ENCODE measurements at regions not wholly inside any gene's neighbourhood (a gene's known extent, or its start where the extent isn't known, plus 50 kb on each side); places are given as distances from the start of the nearest gene placed in this dataset.
"Not testable (repeated sequence)": the region's sequence is repeated elsewhere in the genome, so short reads cannot be mapped to it uniquely, and the experiment has no call there.

DNA sequence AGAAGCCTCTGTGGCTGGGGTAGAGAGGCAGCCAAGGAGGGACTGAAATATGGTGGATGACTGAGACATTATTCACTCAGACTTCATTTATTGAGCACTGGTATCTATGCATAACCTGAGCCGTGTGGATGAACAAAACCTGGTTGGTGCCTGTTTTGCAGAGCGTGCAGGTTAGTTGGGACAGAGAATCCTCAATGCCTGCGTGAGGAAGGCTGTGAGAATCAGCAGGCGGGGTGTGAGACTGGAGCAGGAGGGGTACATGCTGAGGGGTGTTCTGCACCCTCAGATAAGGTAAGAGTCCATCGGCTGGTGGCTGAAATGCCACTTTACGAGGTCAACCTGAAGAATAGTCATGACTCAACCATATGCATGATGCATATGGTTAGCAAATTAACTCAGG lies 271.6 kb downstream of the MED10 start:
- DNase-seq = no peak

GRCh38 chr5:6105320-6105719 lies 273.0 kb downstream of the MED10 start:
- no peak for DNase-seq

DNA sequence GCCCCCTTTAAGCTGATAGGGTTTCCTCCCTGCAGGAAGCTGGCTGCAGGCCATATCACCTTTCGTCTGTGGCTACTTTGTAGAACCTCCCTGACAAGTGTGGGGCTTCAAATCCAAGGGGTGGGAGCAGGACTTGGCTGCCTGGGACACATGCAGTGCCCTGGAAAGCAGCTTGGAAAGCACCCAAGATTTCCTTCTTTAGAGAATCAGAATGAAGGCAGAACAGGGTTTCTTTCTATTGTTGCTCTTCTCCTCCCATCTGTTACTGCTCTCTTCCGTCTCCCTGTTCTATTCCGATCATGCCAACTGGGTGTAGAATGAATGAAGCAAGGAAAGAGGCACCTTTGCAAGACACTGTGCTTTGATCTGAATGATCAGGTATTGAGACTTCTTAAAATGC lies 282.2 kb downstream of the MED10 start:
- no peak for DNase-seq

DNA sequence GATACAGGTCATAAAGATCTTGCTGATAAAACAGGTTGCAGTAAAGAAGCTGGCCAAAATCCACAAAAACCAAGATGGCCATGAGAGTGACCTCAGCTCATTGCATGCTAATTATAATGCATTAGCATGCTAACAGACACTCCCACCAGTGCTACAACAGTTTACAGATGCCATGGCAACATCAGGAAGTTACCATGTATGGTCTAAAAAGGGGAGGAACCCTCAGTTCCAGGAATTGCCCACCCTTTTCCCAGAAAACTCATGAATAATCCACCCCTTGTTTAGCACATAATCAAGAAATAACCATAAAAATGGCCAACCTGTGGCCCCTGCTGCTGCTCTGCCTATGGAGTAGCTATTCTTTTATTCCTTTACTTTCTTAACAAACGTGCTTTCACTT lies 284.2 kb downstream of the MED10 start:
- DNase-seq = not testable (repeated sequence)

- no peak for DNase-seq
These were observed 287.5 kb downstream of the MED10 start for GRCh38 chr5:6090838-6091237.

DNA sequence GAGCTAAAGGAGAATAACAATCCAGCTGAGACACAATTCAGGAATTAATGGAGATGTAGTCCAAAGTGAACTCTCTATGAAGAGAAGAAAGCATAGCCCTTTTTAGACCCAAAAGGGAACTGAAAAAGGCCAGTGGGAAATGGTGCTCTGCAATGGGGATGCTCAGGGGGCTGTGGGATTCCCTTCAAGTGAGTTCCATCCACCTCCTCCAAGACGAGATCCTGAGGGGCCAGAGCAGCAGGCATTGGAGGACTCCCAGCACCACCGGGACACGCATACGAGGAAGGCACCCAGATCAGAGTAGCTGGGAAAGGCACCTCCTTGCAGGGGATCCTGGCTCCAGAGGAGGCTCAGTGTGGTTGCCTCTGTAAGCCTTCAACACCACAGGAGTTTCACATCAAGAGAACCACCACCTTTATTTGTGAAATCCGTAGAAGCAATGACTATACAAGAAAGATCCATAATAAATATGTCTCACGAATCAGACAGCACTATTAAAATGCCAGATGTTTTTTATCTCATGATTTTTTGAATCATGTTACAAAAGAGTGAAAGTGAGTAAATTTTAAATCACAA lies 288.2 kb downstream of the MED10 start:
- DNase-seq = no peak

GRCh38 chr5:6088706-6089105 lies 289.6 kb downstream of the MED10 start:
- no peak for DNase-seq

GRCh38 chr5:6087576-6087975 lies 290.8 kb downstream of the MED10 start:
- DNase-seq = no peak

GRCh38 chr5:6086871-6087270 lies 291.5 kb downstream of the MED10 start:
- no peak for DNase-seq

DNA sequence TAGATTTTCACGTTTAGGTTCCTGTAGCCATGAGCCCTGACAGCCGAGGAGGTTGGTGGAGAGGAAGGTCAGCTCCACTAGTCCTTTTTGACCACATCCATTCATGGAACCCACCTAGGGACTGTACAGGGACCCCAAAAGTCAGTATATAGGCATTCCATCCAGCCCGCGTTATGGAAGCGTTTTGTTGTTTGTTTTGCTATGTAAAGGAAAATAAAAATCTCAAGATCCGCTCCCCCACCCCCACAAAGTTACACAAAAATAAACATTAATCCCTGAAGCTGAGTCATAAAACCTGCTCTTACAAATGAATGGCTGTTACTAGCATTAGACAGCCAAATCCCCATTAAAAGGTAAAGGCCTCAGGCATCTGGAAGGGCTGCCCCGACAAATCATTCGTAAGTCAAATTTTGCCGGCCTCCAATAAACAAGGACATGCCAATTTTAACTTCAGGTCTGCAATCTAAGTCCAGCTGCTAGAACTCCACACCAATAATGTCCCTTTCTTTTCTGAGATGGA lies 292.9 kb downstream of the MED10 start:
- no peak for DNase-seq

- no peak for DNase-seq
These were observed 293.5 kb downstream of the MED10 start for GRCh38 chr5:6084836-6085235.

DNA sequence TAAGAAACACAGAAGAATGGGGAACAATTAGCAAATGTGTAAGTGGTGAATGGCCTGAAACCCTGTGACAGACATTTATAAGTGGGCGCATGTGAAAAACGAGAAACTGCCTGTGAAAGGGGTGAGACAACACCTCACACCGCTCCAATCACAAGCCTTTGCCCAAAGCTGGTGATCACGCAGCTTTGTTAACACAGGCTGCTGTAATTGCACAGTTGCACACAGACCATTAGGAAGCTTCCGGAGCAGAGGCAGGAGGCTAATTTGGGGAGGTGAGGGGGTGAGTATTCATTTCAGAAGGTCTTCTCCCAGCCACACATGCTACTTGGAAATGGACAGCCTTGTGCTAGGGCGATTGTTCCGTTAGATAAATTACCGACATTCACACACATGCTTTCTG lies 294.0 kb downstream of the MED10 start:
- no peak for DNase-seq

GRCh38 chr5:6083311-6083978 lies 294.9 kb downstream of the MED10 start:
- no peak for DNase-seq

DNA sequence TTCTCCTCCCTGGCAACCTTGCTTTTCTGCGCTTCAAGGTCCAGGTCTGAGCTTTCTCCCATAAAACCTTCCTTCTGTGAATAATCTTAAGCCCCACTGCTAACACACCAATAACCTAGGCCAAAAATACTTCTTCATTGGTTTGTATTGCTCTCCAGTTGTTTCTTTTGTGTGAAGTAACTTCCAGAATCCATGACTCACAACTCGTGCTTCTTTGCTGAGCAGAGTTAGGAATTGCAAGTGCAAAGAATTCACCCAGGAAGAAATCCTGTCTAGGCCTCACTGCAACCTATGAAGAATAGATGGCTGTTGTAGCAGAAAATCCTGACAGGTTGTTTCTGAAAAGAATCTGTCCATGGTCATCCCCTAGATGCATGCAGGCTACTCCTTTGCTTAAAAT lies 295.7 kb downstream of the MED10 start:
- no peak for DNase-seq

DNA sequence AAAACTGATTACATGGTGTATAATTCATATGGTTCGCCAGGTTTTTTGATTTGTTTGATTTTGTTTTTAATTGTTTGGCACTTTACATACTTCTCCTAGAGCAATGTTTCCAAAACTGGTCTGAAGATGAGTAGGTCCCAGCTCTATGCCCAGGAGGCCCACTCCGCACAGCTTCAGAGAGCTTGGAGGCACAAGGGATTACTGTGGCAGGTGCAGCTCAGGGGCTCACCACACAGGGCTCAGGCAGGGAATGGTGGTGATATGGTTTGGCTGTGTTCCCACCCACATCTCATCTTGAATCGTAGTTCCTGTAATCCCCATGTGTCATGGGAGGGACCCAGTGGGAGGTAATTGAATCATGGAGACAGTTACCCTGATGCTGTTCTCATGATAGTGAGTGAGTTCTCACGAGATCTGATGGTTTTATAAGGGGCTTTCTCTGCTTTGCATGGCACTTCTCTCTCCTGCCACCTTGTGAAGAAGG lies 296.6 kb downstream of the MED10 start:
- DNase-seq = no peak

- DNase-seq = no peak
These were observed 297.2 kb downstream of the MED10 start for GRCh38 chr5:6080930-6081726.

GRCh38 chr5:6080436-6080835 lies 297.9 kb downstream of the MED10 start:
- DNase-seq = no peak

- no peak for DNase-seq
These were observed 299.5 kb downstream of the MED10 start for GRCh38 chr5:6078881-6079280.

- DNase-seq = no peak
These were observed 301.8 kb downstream of the MED10 start for GRCh38 chr5:6076341-6077239.

DNA sequence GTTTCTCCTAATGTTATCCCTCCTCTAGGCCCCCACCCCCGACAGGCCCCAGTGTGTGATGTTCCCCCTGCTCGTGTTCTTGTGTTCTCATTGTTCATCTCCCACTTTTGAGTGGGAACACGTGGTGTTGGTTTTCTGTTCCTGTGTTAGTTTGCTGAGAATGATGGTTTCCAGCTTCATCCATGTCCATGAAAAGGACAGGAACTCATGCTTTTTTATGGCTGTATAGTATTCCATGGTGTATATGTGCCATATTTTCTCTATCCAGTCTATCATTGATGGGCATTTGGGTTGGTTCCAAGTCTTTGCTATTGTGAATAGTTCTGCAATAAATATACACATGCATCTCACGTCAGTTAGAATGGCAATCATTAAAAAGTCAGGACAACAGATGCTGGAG lies 305.9 kb downstream of the MED10 start:
- not testable (repeated sequence) for DNase-seq

DNA sequence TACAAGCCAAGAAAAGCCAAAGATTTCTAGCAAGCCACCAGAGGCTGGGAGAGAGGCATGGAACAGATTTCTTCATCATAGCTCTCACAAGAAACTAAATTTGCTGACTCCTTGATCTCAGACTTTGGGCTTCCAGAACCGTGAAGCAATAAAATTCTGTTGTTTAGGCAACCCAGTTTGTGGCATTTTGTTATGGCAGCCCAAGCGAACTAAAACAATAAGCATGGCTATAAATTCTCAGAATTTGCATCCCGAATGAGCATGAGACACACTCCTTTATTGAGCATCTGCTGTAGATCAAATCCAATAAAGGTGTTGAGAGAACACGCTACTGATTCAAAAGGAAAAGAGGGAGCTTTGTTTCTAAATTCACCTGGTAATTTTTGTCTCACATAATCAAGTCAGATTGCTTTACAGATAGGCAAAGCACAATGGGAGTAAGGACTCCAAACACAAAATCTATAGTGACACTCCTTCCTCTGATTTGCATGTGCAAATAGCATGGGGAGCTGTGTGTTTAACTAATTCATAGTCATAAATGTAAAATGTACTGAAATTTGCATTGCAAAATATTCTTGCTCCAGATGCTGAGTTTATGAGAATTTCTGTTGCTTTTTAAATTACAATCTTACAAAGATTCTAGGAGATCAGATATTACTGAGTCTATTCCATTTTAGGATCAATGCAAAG lies 308.7 kb downstream of the MED10 start:
- no peak for DNase-seq

GRCh38 chr5:6066016-6066415 lies 312.3 kb downstream of the MED10 start:
- DNase-seq = no peak
